Epithelial cell of prostate (primary cell): ENCODE measurements at regions not wholly inside any gene's neighbourhood (a gene's known extent, or its start where the extent isn't known, plus 50 kb on each side); places are given as distances from the start of the nearest gene placed in this dataset.
"Not testable (repeated sequence)": the region's sequence is repeated elsewhere in the genome, so short reads cannot be mapped to it uniquely, and the experiment has no call there.

Experiments used
- DNase-seq: peaks from one replicate; pipeline ENCODE4 v3.0.0-alpha.2; 2011; ENCODE audit warnings: low read depth, low spot score
- H3K27ac ChIP-seq: fragments of 450-650 bp; 2 replicates; pipeline ENCODE4 v1.5.1; 2017; ENCODE audit warnings: mild to moderate bottlenecking

GRCh38 chr10:71014021-71014805 lies 125.8 kb upstream of the PCBD1 start:
- H3K27ac ChIP-seq = no peak overlapping the region
- DNase-seq = no peak

GRCh38 chr10:71015674-71016073 lies 127.3 kb upstream of the PCBD1 start:
- no peak overlapping the region for H3K27ac ChIP-seq
- DNase-seq = no peak

DNA sequence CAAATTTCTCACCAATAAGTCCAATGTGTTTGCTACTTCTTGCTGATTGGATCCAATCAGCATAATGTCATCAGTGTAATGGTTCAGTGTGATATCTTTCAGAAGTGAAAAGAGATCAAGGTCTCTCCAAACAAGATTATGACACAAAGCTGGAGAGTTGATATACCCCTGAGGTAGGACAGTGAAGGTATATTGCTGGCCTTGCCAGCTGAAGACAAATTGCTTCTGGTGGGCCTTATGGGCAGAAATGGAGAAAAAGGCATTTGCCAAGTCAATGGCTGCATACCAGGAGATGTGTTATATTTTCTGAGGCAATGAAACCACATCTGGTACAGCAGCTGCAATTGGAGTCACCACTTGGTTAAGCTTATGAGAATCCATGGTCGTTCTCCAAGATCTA lies 131.7 kb upstream of the PCBD1 start:
- DNase-seq, H3K27ac ChIP-seq: not testable (repeated sequence)

DNA sequence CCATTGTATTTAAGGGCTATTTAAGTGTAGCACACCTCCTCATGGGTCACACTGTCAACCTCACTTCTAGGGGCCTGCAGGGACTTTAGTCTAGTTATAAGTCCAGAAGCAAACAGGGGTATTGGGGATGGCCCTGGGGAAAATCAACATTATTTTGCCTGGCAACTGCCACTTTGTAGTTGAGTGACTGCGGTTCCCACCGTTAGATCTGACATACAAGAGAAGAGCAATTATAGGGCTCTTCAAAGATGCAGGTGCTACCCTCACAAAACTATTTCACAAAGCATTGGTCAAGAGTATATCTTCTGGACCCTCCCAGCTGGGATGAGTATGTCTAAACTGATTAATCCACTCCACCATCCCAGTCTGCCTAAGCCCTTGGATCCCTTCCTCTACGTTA lies 133.0 kb upstream of the PCBD1 start:
- DNase-seq = no peak
- H3K27ac ChIP-seq = no peak overlapping the region

DNA sequence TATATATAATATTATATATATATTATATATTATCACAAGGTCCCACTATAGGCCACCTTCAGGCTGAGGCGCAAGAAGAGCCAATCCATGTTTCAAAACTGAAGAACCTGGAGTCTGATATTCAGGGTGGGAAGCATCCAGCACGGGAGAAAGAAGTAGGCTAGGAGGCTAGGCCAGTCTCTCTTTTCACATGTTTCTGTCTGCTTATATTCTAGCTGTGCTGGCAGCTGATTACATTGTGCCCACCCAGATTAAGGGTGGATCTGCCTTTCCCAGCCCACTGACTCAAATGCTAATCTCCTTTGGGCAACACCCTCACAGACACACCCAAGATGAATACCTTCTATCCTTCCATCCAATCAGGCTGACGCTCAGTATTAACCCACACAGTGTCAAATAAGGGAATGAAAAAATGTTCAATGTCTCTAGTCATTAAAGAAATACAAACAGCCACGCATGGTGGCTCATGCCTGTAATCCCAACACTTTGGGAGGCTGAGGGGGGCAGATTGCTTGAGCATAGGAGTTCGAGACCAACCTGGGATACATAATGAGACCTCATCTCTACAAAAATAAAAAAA lies 135.4 kb upstream of the PCBD1 start:
- no peak overlapping the region for H3K27ac ChIP-seq
- DNase-seq = no peak

DNA sequence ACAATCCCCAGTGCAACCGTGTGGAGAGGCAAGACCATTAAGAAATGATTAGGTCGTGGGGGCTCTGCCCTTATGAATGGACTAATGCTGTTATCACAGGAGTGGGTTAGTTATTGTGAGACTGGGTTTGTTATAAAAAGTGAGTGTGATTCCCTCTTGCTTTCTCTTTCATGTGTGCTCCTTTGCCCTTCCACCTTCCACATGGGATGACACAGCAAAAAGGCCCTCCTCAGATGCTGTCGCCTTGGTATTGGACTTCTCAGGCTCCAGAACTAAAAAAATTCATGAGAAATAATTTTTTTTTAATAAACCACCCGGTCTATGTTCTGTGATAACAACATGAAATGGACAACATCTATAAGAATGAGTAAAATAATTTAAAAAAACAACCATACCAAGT lies 136.1 kb upstream of the PCBD1 start:
- no peak for DNase-seq
- H3K27ac ChIP-seq = no peak overlapping the region

DNA sequence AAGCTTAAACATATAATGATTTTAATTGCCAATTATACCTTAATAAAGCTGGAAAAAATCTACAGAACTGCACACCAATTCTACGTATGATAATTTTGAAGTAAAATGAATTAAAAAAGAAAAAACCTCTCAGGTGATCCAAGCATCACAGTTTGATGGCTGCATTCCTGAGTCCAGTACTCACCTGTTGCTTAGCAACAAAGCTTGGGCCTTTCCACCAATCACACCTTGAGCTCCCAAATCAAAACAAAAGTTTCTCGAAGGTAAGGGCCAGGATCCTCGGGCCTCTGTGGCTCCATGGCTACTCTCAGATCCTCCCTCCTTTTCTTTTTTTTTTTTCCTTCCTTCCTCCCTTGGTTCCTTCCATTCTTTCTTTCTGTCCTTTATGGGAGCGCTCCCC lies 137.2 kb upstream of the PCBD1 start:
- no peak for DNase-seq
- H3K27ac ChIP-seq = no peak overlapping the region

- no peak overlapping the region for H3K27ac ChIP-seq
- no peak for DNase-seq
Observed at GRCh38 chr10:71028066-71028465, 139.7 kb upstream of the PCBD1 start.

- peak; percentile 50 for DNase-seq
- no peak overlapping the region for H3K27ac ChIP-seq
Observed at GRCh38 chr10:71029411-71029892, 141.1 kb upstream of the PCBD1 start.

GRCh38 chr10:71029907-71030306 lies 141.5 kb upstream of the PCBD1 start:
- DNase-seq = no peak

DNA sequence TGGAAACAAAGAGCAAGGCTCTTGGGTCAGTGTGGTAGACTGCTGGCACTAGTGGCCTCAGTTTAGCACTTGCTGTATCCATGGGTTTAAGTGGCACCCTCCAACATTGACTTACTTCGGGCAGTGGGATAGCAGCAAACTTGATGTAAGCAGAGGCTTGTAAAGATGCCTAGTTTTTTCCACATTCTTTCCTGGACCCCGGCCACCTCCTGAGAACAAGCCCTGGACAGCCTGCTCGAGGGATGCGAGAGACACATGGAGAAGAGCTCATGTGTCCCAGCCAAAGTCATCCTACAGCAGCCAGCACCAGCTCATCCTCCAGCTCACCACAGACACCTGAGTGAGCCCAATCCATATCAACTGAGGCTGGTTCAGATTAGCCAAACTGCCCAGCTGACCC lies 142.7 kb upstream of the PCBD1 start:
- no peak for DNase-seq
- no peak overlapping the region for H3K27ac ChIP-seq

More at GRCh38 chr10:71029907-71030306, 141.5 kb upstream of the PCBD1 start:
- H3K27ac ChIP-seq = no peak overlapping the region

- no peak for DNase-seq
Observed at GRCh38 chr10:71031603-71032002, 143.2 kb upstream of the PCBD1 start.

DNA sequence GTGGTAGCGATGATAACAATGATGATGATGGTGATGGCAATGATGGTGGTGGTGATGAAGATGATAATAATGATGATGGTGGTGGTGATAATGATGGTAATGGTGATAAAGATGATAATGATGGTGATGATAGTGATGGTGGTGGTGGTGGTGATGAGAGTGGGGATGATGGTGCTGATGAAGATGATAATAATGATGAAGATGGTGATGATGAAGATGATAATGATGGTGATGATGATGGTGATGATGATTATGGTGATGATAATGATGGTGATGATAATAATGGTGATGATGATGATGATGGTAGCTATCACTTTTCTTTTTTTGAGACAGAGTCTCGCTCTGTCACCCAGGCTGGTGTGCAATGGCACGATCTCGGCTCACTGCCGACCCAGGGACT lies 144.5 kb upstream of the PCBD1 start:
- H3K27ac ChIP-seq = no peak overlapping the region
- DNase-seq = no peak

More at GRCh38 chr10:71031603-71032002, 143.2 kb upstream of the PCBD1 start:
- H3K27ac ChIP-seq = no peak overlapping the region

GRCh38 chr10:71033396-71033980 lies 145.1 kb upstream of the PCBD1 start:
- H3K27ac ChIP-seq = no peak overlapping the region
- DNase-seq = no peak

GRCh38 chr10:71035511-71036296 lies 147.3 kb upstream of the PCBD1 start:
- no peak for DNase-seq
- no peak overlapping the region for H3K27ac ChIP-seq

GRCh38 chr10:71036297-71036966 lies 148.1 kb upstream of the PCBD1 start:
- H3K27ac ChIP-seq = no peak overlapping the region
- no peak for DNase-seq

DNA sequence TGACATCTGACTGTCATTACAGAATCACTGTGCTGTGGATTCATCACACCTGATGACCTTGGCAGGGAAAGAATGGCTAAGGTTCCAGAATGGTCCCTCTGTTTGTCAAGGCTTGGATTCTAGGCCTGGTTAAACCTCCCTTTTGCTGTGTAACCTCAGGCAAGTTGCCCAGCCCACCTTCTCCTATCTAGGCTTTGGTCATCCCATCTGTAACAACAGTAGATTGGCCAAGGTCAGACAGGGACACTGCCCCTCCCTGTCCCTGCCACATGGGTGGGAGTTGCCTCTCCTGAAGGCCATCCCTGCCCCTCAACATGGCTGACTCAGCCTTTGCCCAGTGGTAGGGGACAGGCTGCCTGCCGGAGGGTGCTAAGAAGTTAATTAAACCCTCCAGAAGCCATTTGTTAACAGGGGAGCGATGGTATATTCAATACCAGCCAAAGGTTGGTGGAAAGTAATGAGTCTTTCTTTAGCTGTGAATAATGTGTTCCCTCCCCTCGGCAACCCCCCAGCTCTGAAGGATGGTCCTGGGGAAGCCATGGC lies 149.8 kb upstream of the PCBD1 start:
- DNase-seq = no peak
- no peak overlapping the region for H3K27ac ChIP-seq

- no peak overlapping the region for H3K27ac ChIP-seq
- DNase-seq = no peak
Observed at GRCh38 chr10:71038921-71039320, 150.6 kb upstream of the PCBD1 start.

- no peak overlapping the region for H3K27ac ChIP-seq
- DNase-seq = no peak
Observed at GRCh38 chr10:71039551-71039950, 151.2 kb upstream of the PCBD1 start.

- H3K27ac ChIP-seq = no peak overlapping the region
- no peak for DNase-seq
Observed at GRCh38 chr10:71040343-71040742, 152.0 kb upstream of the PCBD1 start.
